ENCODE measurements at regions not wholly inside any gene's neighbourhood (a gene's known extent, or its start where the extent isn't known, plus 50 kb on each side); places are given as distances from the start of the nearest gene placed in this dataset.

DNA sequence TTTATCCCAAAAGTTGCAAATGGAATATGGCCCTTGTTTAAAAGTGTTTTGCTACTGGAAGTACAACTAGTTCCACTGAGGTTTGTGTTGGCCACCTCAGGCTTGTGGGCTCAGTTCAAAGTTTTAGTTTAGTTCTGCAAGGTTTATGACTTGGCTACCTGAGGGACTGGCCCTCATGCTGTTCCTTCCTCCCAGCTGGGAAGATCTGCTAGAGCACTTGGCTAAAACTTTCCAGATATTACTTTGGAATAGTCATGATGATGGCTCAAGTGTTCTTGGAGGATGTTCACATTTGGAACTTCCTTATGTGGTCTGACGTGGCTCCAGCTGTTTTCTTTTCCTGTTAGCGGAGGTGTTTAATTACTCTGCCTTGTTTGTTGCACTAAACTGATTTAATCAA is 110.2 kb upstream of the IVNS1ABP start:
- no peak overlapping the region for H3K27ac ChIP-seq
- DNase-seq (ENCODE audit: low read depth in 1 of 2, low spot score in 1 of 2), result no peak
- 82% methylated on average over 2 of the region's 2 CpGs for WGBS (ENCODE audit: missing lambda C conversion rate)
- ChIA-PET POLR2A (no interaction called here), CTCF (interaction anchor here (0.7 to 2.3 kb wide), 4 partner anchors 10 to 243 kb away, joined by 3 to 10 read pairs (median 4); no protein-coding TSS in a partner anchor)
- no peaks in the 10 kb centered on the region for H3K9me3 ChIP-seq
- no peak for FAIRE-seq
- no peaks in the 10 kb centered on the region for H3K4me1 ChIP-seq
- no peak overlapping the region for H3K4me3 ChIP-seq
- TF ChIP-seq ZC3H11A (IDR thresholded peaks at IDR 0.05), result no peak
- no peak for TF ChIP-seq JUNB (IDR thresholded peaks at IDR 0.05)
- TF ChIP-seq ZNF302 (CRISPR knock-in tag; IDR thresholded peaks at IDR 0.05), result no peak
- TF ChIP-seq, protein P1, sequence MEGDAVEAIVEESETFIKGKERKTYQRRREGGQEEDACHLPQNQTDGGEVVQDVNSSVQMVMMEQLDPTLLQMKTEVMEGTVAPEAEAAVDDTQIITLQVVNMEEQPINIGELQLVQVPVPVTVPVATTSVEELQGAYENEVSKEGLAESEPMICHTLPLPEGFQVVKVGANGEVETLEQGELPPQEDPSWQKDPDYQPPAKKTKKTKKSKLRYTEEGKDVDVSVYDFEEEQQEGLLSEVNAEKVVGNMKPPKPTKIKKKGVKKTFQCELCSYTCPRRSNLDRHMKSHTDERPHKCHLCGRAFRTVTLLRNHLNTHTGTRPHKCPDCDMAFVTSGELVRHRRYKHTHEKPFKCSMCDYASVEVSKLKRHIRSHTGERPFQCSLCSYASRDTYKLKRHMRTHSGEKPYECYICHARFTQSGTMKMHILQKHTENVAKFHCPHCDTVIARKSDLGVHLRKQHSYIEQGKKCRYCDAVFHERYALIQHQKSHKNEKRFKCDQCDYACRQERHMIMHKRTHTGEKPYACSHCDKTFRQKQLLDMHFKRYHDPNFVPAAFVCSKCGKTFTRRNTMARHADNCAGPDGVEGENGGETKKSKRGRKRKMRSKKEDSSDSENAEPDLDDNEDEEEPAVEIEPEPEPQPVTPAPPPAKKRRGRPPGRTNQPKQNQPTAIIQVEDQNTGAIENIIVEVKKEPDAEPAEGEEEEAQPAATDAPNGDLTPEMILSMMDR (IDR thresholded peaks at IDR 0.05), result no peak
- TF ChIP-seq, protein P2, sequence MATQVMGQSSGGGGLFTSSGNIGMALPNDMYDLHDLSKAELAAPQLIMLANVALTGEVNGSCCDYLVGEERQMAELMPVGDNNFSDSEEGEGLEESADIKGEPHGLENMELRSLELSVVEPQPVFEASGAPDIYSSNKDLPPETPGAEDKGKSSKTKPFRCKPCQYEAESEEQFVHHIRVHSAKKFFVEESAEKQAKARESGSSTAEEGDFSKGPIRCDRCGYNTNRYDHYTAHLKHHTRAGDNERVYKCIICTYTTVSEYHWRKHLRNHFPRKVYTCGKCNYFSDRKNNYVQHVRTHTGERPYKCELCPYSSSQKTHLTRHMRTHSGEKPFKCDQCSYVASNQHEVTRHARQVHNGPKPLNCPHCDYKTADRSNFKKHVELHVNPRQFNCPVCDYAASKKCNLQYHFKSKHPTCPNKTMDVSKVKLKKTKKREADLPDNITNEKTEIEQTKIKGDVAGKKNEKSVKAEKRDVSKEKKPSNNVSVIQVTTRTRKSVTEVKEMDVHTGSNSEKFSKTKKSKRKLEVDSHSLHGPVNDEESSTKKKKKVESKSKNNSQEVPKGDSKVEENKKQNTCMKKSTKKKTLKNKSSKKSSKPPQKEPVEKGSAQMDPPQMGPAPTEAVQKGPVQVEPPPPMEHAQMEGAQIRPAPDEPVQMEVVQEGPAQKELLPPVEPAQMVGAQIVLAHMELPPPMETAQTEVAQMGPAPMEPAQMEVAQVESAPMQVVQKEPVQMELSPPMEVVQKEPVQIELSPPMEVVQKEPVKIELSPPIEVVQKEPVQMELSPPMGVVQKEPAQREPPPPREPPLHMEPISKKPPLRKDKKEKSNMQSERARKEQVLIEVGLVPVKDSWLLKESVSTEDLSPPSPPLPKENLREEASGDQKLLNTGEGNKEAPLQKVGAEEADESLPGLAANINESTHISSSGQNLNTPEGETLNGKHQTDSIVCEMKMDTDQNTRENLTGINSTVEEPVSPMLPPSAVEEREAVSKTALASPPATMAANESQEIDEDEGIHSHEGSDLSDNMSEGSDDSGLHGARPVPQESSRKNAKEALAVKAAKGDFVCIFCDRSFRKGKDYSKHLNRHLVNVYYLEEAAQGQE (IDR thresholded peaks at IDR 0.05), result no peak
- TF ChIP-seq, protein P3, sequence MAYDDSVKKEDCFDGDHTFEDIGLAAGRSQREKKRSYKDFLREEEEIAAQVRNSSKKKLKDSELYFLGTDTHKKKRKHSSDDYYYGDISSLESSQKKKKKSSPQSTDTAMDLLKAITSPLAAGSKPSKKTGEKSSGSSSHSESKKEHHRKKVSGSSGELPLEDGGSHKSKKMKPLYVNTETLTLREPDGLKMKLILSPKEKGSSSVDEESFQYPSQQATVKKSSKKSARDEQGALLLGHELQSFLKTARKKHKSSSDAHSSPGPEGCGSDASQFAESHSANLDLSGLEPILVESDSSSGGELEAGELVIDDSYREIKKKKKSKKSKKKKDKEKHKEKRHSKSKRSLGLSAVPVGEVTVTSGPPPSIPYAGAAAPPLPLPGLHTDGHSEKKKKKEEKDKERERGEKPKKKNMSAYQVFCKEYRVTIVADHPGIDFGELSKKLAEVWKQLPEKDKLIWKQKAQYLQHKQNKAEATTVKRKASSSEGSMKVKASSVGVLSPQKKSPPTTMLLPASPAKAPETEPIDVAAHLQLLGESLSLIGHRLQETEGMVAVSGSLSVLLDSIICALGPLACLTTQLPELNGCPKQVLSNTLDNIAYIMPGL (CRISPR knock-in tag; IDR thresholded peaks at IDR 0.05; ENCODE audit: borderline replicate concordance), result no peak
- TF ChIP-seq, protein P4, sequence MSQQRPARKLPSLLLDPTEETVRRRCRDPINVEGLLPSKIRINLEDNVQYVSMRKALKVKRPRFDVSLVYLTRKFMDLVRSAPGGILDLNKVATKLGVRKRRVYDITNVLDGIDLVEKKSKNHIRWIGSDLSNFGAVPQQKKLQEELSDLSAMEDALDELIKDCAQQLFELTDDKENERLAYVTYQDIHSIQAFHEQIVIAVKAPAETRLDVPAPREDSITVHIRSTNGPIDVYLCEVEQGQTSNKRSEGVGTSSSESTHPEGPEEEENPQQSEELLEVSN (IDR thresholded peaks at IDR 0.05; ENCODE audit: borderline replicate concordance, low read depth), result no peak
- TF ChIP-seq FOXS1 (CRISPR knock-in tag; IDR thresholded peaks at IDR 0.05), result no peak
- TF ChIP-seq SREBF2 (IDR thresholded peaks at IDR 0.05), result no peak
- ATAC-seq, result no peak
- H3K4me2 ChIP-seq, result no peak overlapping the region

DNA sequence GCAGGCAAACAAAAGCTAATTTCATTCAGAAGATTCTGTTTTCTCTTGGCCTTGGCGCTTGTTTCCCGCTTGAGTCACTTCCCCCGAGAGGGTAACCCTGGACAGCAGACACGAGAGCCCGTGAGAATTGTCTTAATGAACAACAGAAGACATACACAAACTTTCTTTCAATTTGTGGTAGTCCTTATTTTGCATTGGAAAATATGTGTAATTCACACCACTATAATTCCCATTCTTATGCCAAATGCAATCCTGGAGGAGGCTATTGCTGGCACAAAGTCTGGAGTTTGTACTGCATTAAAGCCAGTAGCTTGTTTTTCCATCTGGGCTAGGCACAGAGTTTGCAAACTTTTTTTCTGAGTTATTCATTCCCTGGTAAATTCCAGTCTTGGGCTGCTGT is 109.8 kb upstream of the IVNS1ABP start:
- FAIRE-seq (no peak), DNase-seq (ENCODE audit: low read depth in 1 of 2, low spot score in 1 of 2) (no peak), ATAC-seq (no peak)
- no peaks in the 10 kb centered on the region for H3K4me1 ChIP-seq
- H3K27ac ChIP-seq, result no peak overlapping the region
- WGBS (ENCODE audit: missing lambda C conversion rate), result 70% methylated on average over 5 of the region's 5 CpGs
- no peak overlapping the region for H3K4me3 ChIP-seq
- no peak overlapping the region for H3K4me2 ChIP-seq
- CTCF ChIA-PET, result interaction anchor here (0.7 to 2.3 kb wide), 5 partner anchors 9 to 243 kb away, joined by 3 to 10 read pairs (median 4); no protein-coding TSS in a partner anchor
- H3K9me3 ChIP-seq, result no peaks in the 10 kb centered on the region
- 0 out of 5 replicates have a peak, but pooled peaks have one; percentile 4 to 13 for TF ChIP-seq RAD21 (conservative IDR thresholded peaks at IDR 0.05 in 1 of 2, IDR thresholded peaks at IDR 0.05 in 1 of 2)
- TF ChIP-seq, protein P5, sequence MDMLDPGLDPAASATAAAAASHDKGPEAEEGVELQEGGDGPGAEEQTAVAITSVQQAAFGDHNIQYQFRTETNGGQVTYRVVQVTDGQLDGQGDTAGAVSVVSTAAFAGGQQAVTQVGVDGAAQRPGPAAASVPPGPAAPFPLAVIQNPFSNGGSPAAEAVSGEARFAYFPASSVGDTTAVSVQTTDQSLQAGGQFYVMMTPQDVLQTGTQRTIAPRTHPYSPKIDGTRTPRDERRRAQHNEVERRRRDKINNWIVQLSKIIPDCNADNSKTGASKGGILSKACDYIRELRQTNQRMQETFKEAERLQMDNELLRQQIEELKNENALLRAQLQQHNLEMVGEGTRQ (IDR thresholded peaks at IDR 0.05), result no peak
- POLR2A ChIA-PET, result no interaction called here

DNA sequence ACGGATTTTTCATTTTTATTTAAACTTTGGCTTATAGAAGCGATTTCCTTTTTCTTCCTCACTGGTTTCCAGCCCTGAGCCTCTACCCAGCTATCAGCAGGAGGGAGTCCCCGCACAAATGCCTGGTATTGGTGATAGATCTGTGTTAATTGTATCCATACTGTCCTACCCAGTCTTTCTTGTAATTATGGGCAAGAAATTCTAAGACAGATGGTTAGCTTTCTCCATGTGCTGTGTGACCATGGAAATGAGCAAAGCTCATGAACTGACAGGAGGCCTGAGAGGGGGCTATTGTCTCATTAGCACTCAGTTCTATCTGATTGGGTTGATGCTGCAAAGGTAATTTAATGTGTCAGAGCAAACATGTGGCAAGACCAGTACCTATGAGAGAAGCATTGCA is 108.1 kb upstream of the IVNS1ABP start:
- POLR2A ChIA-PET, result no interaction called here
- FAIRE-seq (no peak), DNase-seq (ENCODE audit: low read depth in 1 of 2, low spot score in 1 of 2) (no peak), ATAC-seq (no peak)
- CTCF ChIA-PET, result interaction anchor here (1.3 kb wide), 1 partner anchor 170 kb away, joined by 4 read pairs; no protein-coding TSS in a partner anchor
- 60% methylated on average over 3 of the region's 3 CpGs for WGBS (ENCODE audit: missing lambda C conversion rate)
- TF ChIP-seq CBX2 (IDR thresholded peaks at IDR 0.05; ENCODE audit: borderline replicate concordance, low read depth) (no peak), HEYL (CRISPR knock-in tag; IDR thresholded peaks at IDR 0.05) (no peak), JUN (IDR thresholded peaks at IDR 0.05) (no peak), HDAC2 (IDR thresholded peaks at IDR 0.05) (no peak), KDM1A (IDR thresholded peaks at IDR 0.05; ENCODE audit: low read depth) (no peak), POLR2A (IDR thresholded peaks at IDR 0.05; ENCODE audit: low read length) (no peak), PHF8 (IDR thresholded peaks at IDR 0.05; ENCODE audit: borderline replicate concordance, low read depth) (no peak)
- TF ChIP-seq, protein P6, sequence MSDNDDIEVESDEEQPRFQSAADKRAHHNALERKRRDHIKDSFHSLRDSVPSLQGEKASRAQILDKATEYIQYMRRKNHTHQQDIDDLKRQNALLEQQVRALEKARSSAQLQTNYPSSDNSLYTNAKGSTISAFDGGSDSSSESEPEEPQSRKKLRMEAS (IDR thresholded peaks at IDR 0.05), result no peak
- TF ChIP-seq, protein P4 (IDR thresholded peaks at IDR 0.05; ENCODE audit: borderline replicate concordance, low read depth), result no peak
- no peaks in the 10 kb centered on the region for H3K4me1 ChIP-seq
- H3K27ac ChIP-seq, result no peak overlapping the region
- H3K4me3 ChIP-seq, result no peak overlapping the region
- no peaks in the 10 kb centered on the region for H3K9me3 ChIP-seq
- H3K4me2 ChIP-seq, result no peak overlapping the region
